ENCODE measurements at regions not wholly inside any gene's neighbourhood (a gene's known extent, or its start where the extent isn't known, plus 50 kb on each side); places are given as distances from the start of the nearest gene placed in this dataset.

DNA sequence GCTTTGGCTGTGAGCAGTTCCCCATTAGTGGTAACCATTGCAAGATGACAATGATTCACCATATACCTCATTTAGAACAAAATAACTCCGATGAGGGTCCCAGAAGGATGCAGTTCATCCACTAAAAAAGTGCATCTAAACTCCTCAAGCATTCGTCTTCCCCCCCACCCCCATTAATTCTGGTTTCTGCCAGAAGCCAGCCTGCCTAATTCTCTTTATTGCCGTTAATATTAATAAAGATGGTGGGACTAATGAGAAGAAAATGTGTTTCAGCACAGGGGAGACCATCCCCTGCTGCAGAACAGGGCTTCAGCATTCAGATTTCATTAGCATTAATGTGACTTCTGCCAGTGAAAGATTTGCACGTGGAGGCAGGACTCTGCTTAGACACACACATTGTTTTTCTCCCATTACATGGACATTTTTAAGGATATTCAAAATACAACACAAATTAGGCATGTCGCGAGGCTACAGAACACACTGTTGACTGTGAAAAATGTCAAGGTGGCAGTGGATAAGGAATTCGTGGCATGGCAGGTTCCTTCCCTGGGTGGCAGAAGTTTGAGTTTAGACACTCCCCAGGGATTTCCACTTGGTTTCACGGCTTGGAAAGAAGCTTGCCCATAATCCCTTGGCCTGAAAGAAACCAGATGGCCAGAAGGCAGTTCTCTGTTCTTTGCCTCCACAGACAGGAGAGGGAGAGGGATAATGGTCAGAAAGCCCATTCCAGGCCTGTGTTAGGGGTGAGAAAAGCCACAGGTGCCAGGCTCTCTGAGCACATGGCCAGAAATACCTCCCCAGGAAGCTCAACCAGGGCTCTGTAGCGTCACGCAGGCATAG lies 236.5 kb downstream of the FOXO1 start:
- H3K36me3 ChIP-seq: no peaks in the 10 kb centered on the region
- no peaks in the 10 kb centered on the region for H3K9me3 ChIP-seq
- H3K27me3 ChIP-seq (replicated peaks in 1 of 7): no peaks in the 10 kb centered on the region
- intact Hi-C loops (cut with DNase I; ENCODE audit: low total_unique reads): no loop called here
- peaks cover 21 to 72% (median 45%) of the 10 kb centered on the region in 6 donors for H3K4me1 ChIP-seq
- H3K4me3 ChIP-seq: no peak overlapping the region
- H3K27ac ChIP-seq: no peak overlapping the region
- 85 to 90% (median 89%) methylated on average over 10 of the region's 10 CpGs for WGBS, 5 donors
- no peak for DNase-seq
- no peak for TF ChIP-seq POLR2AphosphoS5 (IDR thresholded peaks at IDR 0.05)
- TF ChIP-seq POLR2A (IDR thresholded peaks at IDR 0.05): no peak
- TF ChIP-seq, protein P1, sequence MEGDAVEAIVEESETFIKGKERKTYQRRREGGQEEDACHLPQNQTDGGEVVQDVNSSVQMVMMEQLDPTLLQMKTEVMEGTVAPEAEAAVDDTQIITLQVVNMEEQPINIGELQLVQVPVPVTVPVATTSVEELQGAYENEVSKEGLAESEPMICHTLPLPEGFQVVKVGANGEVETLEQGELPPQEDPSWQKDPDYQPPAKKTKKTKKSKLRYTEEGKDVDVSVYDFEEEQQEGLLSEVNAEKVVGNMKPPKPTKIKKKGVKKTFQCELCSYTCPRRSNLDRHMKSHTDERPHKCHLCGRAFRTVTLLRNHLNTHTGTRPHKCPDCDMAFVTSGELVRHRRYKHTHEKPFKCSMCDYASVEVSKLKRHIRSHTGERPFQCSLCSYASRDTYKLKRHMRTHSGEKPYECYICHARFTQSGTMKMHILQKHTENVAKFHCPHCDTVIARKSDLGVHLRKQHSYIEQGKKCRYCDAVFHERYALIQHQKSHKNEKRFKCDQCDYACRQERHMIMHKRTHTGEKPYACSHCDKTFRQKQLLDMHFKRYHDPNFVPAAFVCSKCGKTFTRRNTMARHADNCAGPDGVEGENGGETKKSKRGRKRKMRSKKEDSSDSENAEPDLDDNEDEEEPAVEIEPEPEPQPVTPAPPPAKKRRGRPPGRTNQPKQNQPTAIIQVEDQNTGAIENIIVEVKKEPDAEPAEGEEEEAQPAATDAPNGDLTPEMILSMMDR (IDR thresholded peaks at IDR 0.05 in 8 of 11, conservative IDR thresholded peaks at IDR 0.05 in 3 of 11): no peak

DNA sequence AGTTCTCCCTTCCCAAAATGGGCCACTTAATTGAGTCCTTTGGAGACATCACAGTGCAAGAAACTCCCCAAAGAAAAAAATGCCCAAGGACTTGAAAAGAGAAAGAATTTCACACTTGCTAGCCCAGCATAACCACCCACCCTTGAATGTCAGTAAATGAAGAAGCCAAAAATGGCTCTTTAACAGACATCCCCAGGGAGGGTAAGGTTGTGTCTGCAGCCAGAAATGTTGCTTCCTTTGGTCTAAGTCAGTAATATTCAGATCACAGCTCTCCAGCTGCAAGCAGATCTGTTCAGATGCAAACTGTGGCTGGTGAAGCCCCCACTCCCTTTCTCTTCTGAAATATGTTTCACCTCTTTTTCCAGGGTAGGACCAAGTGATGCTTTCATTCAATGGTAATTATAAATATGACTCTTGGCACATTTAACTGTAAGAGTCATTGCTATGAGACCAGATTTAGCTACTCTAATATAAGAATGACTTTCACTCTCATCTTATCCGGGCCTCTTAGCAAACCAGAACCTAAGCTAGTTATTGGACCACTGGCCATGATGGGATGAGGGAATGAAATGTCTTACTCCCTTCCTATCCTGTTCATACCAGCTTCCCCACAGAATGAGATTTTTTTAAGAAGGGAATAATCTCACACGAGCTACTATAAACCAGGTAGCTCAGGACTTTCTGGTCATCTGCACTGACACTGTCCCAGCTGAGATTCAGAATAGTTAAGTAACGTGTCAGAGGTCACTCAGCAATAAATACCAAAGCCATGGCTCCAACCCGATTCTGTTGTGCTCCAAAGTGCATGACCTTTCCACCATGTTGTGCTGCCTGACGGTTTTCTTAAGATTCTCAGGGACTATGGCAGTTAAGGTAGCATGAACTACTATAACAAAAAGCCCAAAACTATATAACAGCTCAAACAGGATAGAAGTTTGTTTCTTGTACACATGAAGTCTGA lies 234.1 kb downstream of the FOXO1 start:
- TF ChIP-seq POLR2AphosphoS5 (IDR thresholded peaks at IDR 0.05) (no peak), POLR2A (IDR thresholded peaks at IDR 0.05) (no peak)
- TF ChIP-seq, protein P1 (IDR thresholded peaks at IDR 0.05 in 8 of 11, conservative IDR thresholded peaks at IDR 0.05 in 3 of 11): no peak
- Histone ChIP-seq H3K9me3 (no peaks in the 10 kb centered on the region), H3K4me1 (peaks cover 21 to 88% (median 52%) of the 10 kb centered on the region in 6 donors), H3K4me3 (no peak overlapping the region), H3K36me3 (no peaks in the 10 kb centered on the region), H3K27ac (peak overlapping the region in 5 of 8 donors; percentile 0 to 73 (median 24)), H3K27me3 (replicated peaks in 1 of 7) (no peaks in the 10 kb centered on the region)
- intact Hi-C loops (cut with DNase I; ENCODE audit: low total_unique reads): no loop called here
- no peak for DNase-seq
- 65 to 78% (median 73%) methylated on average over 5 of the region's 5 CpGs for WGBS, 5 donors

DNA sequence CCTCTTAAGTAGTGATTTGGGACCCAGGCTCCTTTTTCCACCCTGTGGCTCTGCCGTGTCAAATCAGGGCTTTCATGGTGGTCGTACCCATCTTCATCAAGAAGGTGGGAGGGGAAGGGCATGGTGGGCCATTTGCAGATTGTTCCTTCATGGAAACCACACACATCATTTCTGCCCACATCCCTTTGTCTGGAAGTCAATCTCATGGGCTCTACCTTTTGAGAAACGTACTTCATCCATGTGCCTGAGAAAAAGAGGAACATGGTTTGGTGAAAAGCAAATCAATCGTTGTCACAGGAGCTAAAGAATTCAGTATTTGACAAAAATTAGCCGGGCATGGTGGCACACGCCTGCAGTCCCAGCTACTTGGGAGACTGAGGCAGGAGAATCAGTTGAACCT lies 233.4 kb downstream of the FOXO1 start:
- Histone ChIP-seq H3K36me3 (no peaks in the 10 kb centered on the region), H3K4me1 (peaks cover 25 to 92% (median 56%) of the 10 kb centered on the region in 6 donors), H3K27me3 (replicated peaks in 1 of 7) (no peaks in the 10 kb centered on the region), H3K9me3 (no peaks in the 10 kb centered on the region), H3K27ac (peak overlapping the region in 4 of 8 donors; percentile 14 to 73 (median 34)), H3K4me3 (no peak overlapping the region)
- intact Hi-C loops (cut with DNase I; ENCODE audit: low total_unique reads): no loop called here
- 50 to 73% (median 61%) methylated on average over 6 of the region's 6 CpGs for WGBS, 5 donors
- no peak for DNase-seq
- TF ChIP-seq POLR2A (IDR thresholded peaks at IDR 0.05): no peak
- TF ChIP-seq, protein P1 (IDR thresholded peaks at IDR 0.05 in 8 of 11, conservative IDR thresholded peaks at IDR 0.05 in 3 of 11): no peak
